ENCODE measurements at regions not wholly inside any gene's neighbourhood (a gene's known extent, or its start where the extent isn't known, plus 50 kb on each side); places are given as distances from the start of the nearest gene placed in this dataset.

GRCh38 chr16:66057057-66057456 lies 309.4 kb upstream of the CDH5 start:
- TF ChIP-seq CTCF (conservative IDR thresholded peaks at IDR 0.05 in 1 of 2, IDR thresholded peaks at IDR 0.05 in 1 of 2; ENCODE audit: extremely low read depth in 1 of 2, insufficient read depth in 1 of 2, low read depth in 1 of 2, low read length in 2 of 2) (no peak), EZH2 (IDR thresholded peaks at IDR 0.05; ENCODE audit: borderline replicate concordance, low read length) (no peak)
